SK-N-SH treated with all-trans-retinoic acid at 6 μM for 48 hours (cell line): ENCODE measurements at regions not wholly inside any gene's neighbourhood (a gene's known extent, or its start where the extent isn't known, plus 50 kb on each side); places are given as distances from the start of the nearest gene placed in this dataset.

Experiments used
- ATAC-seq: fragments of 200-7000 bp; cut with Tn5 transposase; 3 replicates; pipeline ENCODE4 v1.9.1; 2020; ENCODE audit warnings: mild to moderate bottlenecking, moderate library complexity
- BACH2 ChIP-seq: fragments of 250-450 bp; sonication (Bioruptor Pico); IDR thresholded peaks from 2 replicates; pipeline ENCODE4 v1.9.0; 2021; ENCODE audit warnings: mild to moderate bottlenecking, borderline replicate concordance
- CSDC2 ChIP-seq: fragments of 250-450 bp; sonication (Bioruptor Pico); IDR thresholded peaks from 2 replicates; pipeline ENCODE4 v1.5.0; 2020; ENCODE audit warnings: mild to moderate bottlenecking, moderate library complexity
- ESRRG ChIP-seq: fragments of 250-450 bp; sonication (Bioruptor Pico); IDR thresholded peaks from 2 replicates; pipeline ENCODE4 v1.6.1; 2021; ENCODE audit warnings: mild to moderate bottlenecking
- GLIS3 ChIP-seq: fragments of 250-450 bp; sonication (Bioruptor Pico); IDR thresholded peaks from 2 replicates; pipeline ENCODE4 v1.5.0; 2020; ENCODE audit warnings: mild to moderate bottlenecking, moderate library complexity
- OSR1 ChIP-seq: fragments of 250-450 bp; sonication (Bioruptor Pico); IDR thresholded peaks from 2 replicates; pipeline ENCODE4 v1.8.0; 2022; ENCODE audit warnings: moderate library complexity, mild to moderate bottlenecking, inconsistent platforms
- PPARA ChIP-seq: fragments of 250-450 bp; sonication (Bioruptor Pico); IDR thresholded peaks from 2 replicates; pipeline ENCODE4 v1.5.0; 2020; ENCODE audit warnings: mild to moderate bottlenecking, borderline replicate concordance
- RARB ChIP-seq: fragments of 250-450 bp; sonication (Bioruptor Pico); IDR thresholded peaks from 2 replicates; pipeline ENCODE4 v1.8.0; 2021; ENCODE audit warnings: mild to moderate bottlenecking, moderate library complexity
- TCF4 ChIP-seq: fragments of 250-450 bp; sonication (Bioruptor Pico); IDR thresholded peaks from 2 replicates; pipeline ENCODE4 v1.8.0; 2021; ENCODE audit warnings: mild to moderate bottlenecking, moderate library complexity, borderline replicate concordance
- TOX ChIP-seq: fragments of 250-450 bp; sonication (Bioruptor Pico); IDR thresholded peaks from 2 replicates; pipeline ENCODE4 v1.8.0; 2021; ENCODE audit warnings: mild to moderate bottlenecking, moderate library complexity, borderline replicate concordance
- ZC3H10 ChIP-seq: fragments of 250-450 bp; sonication (Bioruptor Pico); IDR thresholded peaks from 2 replicates; pipeline ENCODE4 v1.5.1; 2021; ENCODE audit warnings: mild to moderate bottlenecking, moderate library complexity
- ZFP3 ChIP-seq: fragments of 250-450 bp; sonication (Bioruptor Pico); IDR thresholded peaks from 2 replicates; pipeline ENCODE4 v1.5.0; 2020; ENCODE audit warnings: mild to moderate bottlenecking, moderate library complexity
- ZFP30 ChIP-seq: fragments of 450-650 bp; formaldehyde crosslinking; IDR thresholded peaks from 2 replicates; pipeline ENCODE4 v1.5.0; 2022; ENCODE audit warnings: mild to moderate bottlenecking, moderate library complexity
- ZNF565 ChIP-seq: fragments of 450-650 bp; formaldehyde crosslinking; conservative IDR thresholded peaks from 2 replicates; pipeline ENCODE4 v1.5.0; 2020; ENCODE audit warnings: low read depth, mild to moderate bottlenecking, moderate library complexity
- ZNF70 ChIP-seq: fragments of 450-650 bp; formaldehyde crosslinking; IDR thresholded peaks from 2 replicates; pipeline ENCODE4 v1.5.0; 2020; ENCODE audit warnings: mild to moderate bottlenecking, moderate library complexity
- TF ChIP-seq, protein P1 (sequence below): fragments of 250-450 bp; sonication (Bioruptor Pico); IDR thresholded peaks from 2 replicates; pipeline ENCODE4 v1.8.0; 2021; ENCODE audit warnings: low read depth, mild to moderate bottlenecking, moderate library complexity, borderline replicate concordance
- TF ChIP-seq, protein P2 (sequence below): fragments of 250-450 bp; sonication (Bioruptor Pico); IDR thresholded peaks from 2 replicates; pipeline ENCODE4 v1.5.1; 2020; ENCODE audit warnings: low read depth, mild to moderate bottlenecking, moderate library complexity
- TF ChIP-seq, protein P3 (sequence below): fragments of 250-450 bp; sonication (Bioruptor Pico); IDR thresholded peaks from 2 replicates; pipeline ENCODE4 v1.5.0; 2020; ENCODE audit warnings: mild to moderate bottlenecking, moderate library complexity
- TF ChIP-seq, protein P4 (sequence below): fragments of 250-450 bp; sonication (Bioruptor Pico); IDR thresholded peaks from 2 replicates; pipeline ENCODE4 v1.8.0; 2020; ENCODE audit warnings: mild to moderate bottlenecking, moderate library complexity, borderline replicate concordance

DNA sequence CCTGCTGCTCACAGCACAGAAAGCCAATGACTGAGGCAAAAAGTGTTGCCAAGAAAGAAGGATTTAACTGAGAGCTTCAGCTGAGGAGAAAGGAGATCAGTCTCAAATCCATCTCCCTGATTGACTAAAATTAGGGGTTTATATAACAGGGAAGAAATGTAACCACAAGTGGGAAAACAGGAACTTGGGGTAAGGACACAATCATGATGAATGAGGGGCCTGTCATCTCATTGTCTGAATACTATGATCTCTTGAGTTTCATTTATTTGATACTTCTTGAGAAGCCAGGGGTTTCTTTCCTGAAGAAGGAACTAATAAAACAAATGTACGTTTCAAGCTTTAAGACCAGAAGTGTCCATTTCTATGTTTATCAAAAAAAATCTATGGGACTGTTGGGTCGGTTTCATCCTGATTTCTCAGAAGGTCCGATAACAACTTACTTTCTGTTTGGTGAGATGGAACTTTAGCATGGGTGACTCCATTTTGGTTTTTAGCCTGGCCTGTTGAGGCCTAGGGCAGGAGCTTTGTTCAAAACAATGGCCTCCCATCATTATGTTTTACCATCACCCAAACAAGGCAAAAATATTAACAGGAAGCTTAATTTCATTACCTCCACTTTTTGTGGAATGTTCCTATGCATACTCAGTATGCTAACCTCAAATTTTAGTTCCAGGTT, 76.6 kb upstream of the PIAS1 start:
- TF ChIP-seq RARB (CRISPR knock-in tag) (no peak), BACH2 (no peak), TOX (CRISPR knock-in tag) (no peak), TCF4 (CRISPR knock-in tag) (no peak), PPARA (no peak), ZFP30 (CRISPR knock-in tag) (no peak), ZC3H10 (CRISPR knock-in tag) (no peak), ZNF565 (CRISPR knock-in tag) (no peak), GLIS3 (CRISPR knock-in tag) (no peak), ZNF70 (CRISPR knock-in tag) (no peak)
- TF ChIP-seq, protein P1, sequence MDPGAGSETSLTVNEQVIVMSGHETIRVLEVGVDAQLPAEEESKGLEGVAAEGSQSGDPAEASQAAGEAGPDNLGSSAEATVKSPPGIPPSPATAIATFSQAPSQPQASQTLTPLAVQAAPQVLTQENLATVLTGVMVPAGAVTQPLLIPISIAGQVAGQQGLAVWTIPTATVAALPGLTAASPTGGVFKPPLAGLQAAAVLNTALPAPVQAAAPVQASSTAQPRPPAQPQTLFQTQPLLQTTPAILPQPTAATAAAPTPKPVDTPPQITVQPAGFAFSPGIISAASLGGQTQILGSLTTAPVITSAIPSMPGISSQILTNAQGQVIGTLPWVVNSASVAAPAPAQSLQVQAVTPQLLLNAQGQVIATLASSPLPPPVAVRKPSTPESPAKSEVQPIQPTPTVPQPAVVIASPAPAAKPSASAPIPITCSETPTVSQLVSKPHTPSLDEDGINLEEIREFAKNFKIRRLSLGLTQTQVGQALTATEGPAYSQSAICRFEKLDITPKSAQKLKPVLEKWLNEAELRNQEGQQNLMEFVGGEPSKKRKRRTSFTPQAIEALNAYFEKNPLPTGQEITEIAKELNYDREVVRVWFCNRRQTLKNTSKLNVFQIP = no peak
- no peak for ATAC-seq

DNA sequence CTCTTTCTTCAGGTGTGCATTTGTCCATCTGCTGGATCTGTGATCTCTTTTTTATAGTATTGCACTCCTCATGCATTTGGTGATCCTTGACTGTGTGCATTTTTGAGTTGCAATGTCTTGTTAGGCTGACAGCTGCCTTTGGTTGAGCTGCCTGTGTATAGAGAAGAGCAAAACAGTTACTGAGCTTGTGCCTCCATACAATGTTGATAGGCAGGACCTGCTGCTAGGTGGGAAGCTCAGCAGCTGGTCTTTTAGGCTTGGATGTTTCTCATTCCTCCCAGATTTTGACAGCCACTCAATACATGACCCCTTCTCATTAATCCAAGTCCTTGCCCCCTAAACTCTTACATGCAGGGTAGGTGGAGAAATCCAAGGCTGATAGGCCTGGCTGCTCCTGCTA, 74.8 kb upstream of the PIAS1 start:
- TF ChIP-seq, protein P2, sequence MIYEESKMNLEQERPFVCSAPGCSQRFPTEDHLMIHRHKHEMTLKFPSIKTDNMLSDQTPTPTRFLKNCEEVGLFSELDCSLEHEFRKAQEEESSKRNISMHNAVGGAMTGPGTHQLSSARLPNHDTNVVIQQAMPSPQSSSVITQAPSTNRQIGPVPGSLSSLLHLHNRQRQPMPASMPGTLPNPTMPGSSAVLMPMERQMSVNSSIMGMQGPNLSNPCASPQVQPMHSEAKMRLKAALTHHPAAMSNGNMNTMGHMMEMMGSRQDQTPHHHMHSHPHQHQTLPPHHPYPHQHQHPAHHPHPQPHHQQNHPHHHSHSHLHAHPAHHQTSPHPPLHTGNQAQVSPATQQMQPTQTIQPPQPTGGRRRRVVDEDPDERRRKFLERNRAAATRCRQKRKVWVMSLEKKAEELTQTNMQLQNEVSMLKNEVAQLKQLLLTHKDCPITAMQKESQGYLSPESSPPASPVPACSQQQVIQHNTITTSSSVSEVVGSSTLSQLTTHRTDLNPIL (CRISPR knock-in tag) = no peak
- TF ChIP-seq ZFP30 (CRISPR knock-in tag) (no peak), ESRRG (no peak), RARB (CRISPR knock-in tag) (no peak), BACH2 (no peak), CSDC2 (CRISPR knock-in tag) (no peak), ZFP3 (CRISPR knock-in tag) (no peak), OSR1 (no peak), ZC3H10 (CRISPR knock-in tag) (no peak), ZNF70 (CRISPR knock-in tag) (no peak), PPARA (no peak), ZNF565 (CRISPR knock-in tag) (no peak), TOX (CRISPR knock-in tag) (no peak)
- TF ChIP-seq, protein P3, sequence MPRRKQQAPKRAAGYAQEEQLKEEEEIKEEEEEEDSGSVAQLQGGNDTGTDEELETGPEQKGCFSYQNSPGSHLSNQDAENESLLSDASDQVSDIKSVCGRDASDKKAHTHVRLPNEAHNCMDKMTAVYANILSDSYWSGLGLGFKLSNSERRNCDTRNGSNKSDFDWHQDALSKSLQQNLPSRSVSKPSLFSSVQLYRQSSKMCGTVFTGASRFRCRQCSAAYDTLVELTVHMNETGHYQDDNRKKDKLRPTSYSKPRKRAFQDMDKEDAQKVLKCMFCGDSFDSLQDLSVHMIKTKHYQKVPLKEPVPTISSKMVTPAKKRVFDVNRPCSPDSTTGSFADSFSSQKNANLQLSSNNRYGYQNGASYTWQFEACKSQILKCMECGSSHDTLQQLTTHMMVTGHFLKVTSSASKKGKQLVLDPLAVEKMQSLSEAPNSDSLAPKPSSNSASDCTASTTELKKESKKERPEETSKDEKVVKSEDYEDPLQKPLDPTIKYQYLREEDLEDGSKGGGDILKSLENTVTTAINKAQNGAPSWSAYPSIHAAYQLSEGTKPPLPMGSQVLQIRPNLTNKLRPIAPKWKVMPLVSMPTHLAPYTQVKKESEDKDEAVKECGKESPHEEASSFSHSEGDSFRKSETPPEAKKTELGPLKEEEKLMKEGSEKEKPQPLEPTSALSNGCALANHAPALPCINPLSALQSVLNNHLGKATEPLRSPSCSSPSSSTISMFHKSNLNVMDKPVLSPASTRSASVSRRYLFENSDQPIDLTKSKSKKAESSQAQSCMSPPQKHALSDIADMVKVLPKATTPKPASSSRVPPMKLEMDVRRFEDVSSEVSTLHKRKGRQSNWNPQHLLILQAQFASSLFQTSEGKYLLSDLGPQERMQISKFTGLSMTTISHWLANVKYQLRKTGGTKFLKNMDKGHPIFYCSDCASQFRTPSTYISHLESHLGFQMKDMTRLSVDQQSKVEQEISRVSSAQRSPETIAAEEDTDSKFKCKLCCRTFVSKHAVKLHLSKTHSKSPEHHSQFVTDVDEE (CRISPR knock-in tag) = no peak
- TF ChIP-seq, protein P1 = no peak
- TF ChIP-seq, protein P4, sequence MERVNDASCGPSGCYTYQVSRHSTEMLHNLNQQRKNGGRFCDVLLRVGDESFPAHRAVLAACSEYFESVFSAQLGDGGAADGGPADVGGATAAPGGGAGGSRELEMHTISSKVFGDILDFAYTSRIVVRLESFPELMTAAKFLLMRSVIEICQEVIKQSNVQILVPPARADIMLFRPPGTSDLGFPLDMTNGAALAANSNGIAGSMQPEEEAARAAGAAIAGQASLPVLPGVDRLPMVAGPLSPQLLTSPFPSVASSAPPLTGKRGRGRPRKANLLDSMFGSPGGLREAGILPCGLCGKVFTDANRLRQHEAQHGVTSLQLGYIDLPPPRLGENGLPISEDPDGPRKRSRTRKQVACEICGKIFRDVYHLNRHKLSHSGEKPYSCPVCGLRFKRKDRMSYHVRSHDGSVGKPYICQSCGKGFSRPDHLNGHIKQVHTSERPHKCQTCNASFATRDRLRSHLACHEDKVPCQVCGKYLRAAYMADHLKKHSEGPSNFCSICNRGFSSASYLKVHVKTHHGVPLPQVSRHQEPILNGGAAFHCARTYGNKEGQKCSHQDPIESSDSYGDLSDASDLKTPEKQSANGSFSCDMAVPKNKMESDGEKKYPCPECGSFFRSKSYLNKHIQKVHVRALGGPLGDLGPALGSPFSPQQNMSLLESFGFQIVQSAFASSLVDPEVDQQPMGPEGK (CRISPR knock-in tag) = no peak
- no peak for ATAC-seq

DNA sequence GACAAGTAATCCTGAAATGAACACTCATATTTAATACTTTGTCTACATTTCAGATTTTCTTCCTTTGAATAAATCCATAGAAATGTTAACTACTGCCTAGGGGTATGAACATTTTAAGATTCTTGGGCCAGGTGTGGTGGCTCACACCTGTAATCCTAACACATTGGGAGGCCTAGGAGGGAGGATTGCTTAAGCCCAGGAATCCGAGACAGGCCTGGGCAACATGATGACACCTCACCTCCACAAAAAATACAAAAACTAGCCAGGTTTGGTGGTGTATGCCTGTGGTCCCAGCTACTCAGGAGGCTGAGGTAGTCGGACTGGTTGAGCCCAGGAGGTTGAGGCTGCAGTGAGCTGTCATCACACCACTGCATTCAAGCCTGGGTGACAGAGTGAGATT, 73.9 kb upstream of the PIAS1 start:
- TF ChIP-seq TOX (CRISPR knock-in tag) = no peak
- ATAC-seq = no peak
